Mesothelial cell of epicardium (in vitro differentiated cells): ENCODE measurements at regions not wholly inside any gene's neighbourhood (a gene's known extent, or its start where the extent isn't known, plus 50 kb on each side); places are given as distances from the start of the nearest gene placed in this dataset.
"Not testable (repeated sequence)": the region's sequence is repeated elsewhere in the genome, so short reads cannot be mapped to it uniquely, and the experiment has no call there.

Source experiments
- DNase-seq, 2 experiments: peaks; one replicate each; pipeline ENCODE4 v3.0.0; 2021; ENCODE audit warnings: low spot score in 2 of 2; ENCODE audit not compliant: unreplicated experiment in 2 of 2
- H3K27ac Mint-ChIP-seq: 2 replicates; pipeline ENCODE4 v1.8.0; 2021; ENCODE audit warnings: mixed read lengths
- H3K27me3 Mint-ChIP-seq: 2 replicates; pipeline ENCODE4 v1.8.0; 2021; ENCODE audit warnings: low read depth, mixed read lengths
- H3K36me3 Mint-ChIP-seq: 2 replicates; pipeline ENCODE4 v1.8.0; 2021; ENCODE audit warnings: mixed read lengths
- H3K4me1 Mint-ChIP-seq: 2 replicates; pipeline ENCODE4 v1.8.0; 2021; ENCODE audit warnings: mixed read lengths
- H3K4me3 Mint-ChIP-seq: 2 replicates; pipeline ENCODE4 v1.8.0; 2021; ENCODE audit warnings: mild to moderate bottlenecking, moderate library complexity, mixed read lengths
- H3K9me3 Mint-ChIP-seq: 2 replicates; pipeline ENCODE4 v1.8.0; 2021; ENCODE audit warnings: mixed read lengths
- TF ChIP-seq, protein P1 (sequence below): fragments of 200-600 bp; sonication (generic); IDR thresholded peaks from one replicate; pipeline ENCODE4 v1.5.0; 2021; ENCODE audit warnings: antibody characterized with exemption; ENCODE audit not compliant: unreplicated experiment

DNA sequence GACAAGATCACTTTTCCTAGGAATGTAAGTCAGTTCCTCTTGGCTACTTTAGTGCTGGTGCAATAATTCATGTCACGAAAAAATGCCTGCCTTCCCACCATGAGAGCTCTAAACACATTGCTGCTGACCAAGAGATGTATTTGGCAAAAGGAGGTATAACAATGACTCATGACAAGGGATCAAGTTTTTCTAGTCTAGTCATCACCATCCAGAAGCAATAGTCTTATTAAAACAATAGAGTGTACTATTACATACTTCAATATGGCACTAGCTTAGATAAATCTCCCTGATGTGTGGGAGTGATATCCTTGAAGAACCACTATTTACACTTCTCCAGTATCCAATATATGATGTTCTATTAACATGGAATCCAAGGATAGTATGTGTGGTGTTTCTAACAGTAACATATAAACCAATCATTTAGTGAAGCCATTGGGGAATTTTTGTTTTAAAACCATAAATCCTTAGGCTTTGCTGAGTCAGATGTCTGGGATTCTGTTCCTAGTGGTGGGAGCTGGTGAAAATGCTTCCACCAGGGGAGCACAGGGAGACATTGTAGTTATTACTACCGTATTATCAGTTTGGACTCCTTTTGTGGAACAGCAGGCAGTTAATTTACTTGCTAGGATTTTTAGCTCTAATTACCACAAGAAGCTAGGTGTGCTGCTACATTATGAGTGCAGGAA, 1387.5 kb downstream of the LRFN5 start:
- Mint-ChIP-seq H3K9me3 (no peaks in the 10 kb centered on the region), H3K36me3 (no peaks in the 10 kb centered on the region), H3K27ac (no peak overlapping the region), H3K4me1 (no peaks in the 10 kb centered on the region), H3K4me3 (no peak overlapping the region), H3K27me3 (no peaks in the 10 kb centered on the region)
- TF ChIP-seq, protein P1, sequence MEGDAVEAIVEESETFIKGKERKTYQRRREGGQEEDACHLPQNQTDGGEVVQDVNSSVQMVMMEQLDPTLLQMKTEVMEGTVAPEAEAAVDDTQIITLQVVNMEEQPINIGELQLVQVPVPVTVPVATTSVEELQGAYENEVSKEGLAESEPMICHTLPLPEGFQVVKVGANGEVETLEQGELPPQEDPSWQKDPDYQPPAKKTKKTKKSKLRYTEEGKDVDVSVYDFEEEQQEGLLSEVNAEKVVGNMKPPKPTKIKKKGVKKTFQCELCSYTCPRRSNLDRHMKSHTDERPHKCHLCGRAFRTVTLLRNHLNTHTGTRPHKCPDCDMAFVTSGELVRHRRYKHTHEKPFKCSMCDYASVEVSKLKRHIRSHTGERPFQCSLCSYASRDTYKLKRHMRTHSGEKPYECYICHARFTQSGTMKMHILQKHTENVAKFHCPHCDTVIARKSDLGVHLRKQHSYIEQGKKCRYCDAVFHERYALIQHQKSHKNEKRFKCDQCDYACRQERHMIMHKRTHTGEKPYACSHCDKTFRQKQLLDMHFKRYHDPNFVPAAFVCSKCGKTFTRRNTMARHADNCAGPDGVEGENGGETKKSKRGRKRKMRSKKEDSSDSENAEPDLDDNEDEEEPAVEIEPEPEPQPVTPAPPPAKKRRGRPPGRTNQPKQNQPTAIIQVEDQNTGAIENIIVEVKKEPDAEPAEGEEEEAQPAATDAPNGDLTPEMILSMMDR, result no peak
- DNase-seq, result no peak

- Mint-ChIP-seq H3K9me3 (peaks cover 7% of the 10 kb centered on the region), H3K36me3 (no peaks in the 10 kb centered on the region), H3K27me3 (no peaks in the 10 kb centered on the region), H3K27ac (no peak overlapping the region), H3K4me1 (no peaks in the 10 kb centered on the region), H3K4me3 (no peak overlapping the region)
- no peak for DNase-seq
- TF ChIP-seq, protein P1, result no peak
Measured at GRCh38 chr14:42992930-42993329, 1386.3 kb downstream of the LRFN5 start.

- Mint-ChIP-seq H3K4me1 (no peaks in the 10 kb centered on the region), H3K4me3 (no peak overlapping the region), H3K36me3 (no peaks in the 10 kb centered on the region), H3K27me3 (no peaks in the 10 kb centered on the region), H3K27ac (no peak overlapping the region), H3K9me3 (peaks cover 26% of the 10 kb centered on the region)
- DNase-seq, result no peak
- TF ChIP-seq, protein P1, result no peak
Measured at GRCh38 chr14:42980419-42980818, 1373.7 kb downstream of the LRFN5 start.

GRCh38 chr14:42973171-42973570, 1366.5 kb downstream of the LRFN5 start:
- H3K36me3 Mint-ChIP-seq, H3K4me3 Mint-ChIP-seq, H3K4me1 Mint-ChIP-seq, H3K27me3 Mint-ChIP-seq, DNase-seq, H3K27ac Mint-ChIP-seq: not testable (repeated sequence)
- peaks cover 13% of the 10 kb centered on the region for H3K9me3 Mint-ChIP-seq

- no peaks in the 10 kb centered on the region for H3K4me1 Mint-ChIP-seq
- no peaks in the 10 kb centered on the region for H3K27me3 Mint-ChIP-seq
- no peak for DNase-seq
- H3K36me3 Mint-ChIP-seq, result no peaks in the 10 kb centered on the region
- H3K4me3 Mint-ChIP-seq, result no peak overlapping the region
- TF ChIP-seq, protein P1, result no peak
- peaks cover 3% of the 10 kb centered on the region for H3K9me3 Mint-ChIP-seq
- no peak overlapping the region for H3K27ac Mint-ChIP-seq
Measured at GRCh38 chr14:42965512-42965911, 1358.8 kb downstream of the LRFN5 start.

- Mint-ChIP-seq H3K36me3 (no peaks in the 10 kb centered on the region), H3K27me3 (no peaks in the 10 kb centered on the region), H3K4me1 (no peaks in the 10 kb centered on the region), H3K4me3 (no peak overlapping the region), H3K9me3 (peaks cover 3% of the 10 kb centered on the region), H3K27ac (no peak overlapping the region)
- no peak for DNase-seq
- TF ChIP-seq, protein P1, result no peak
Measured at GRCh38 chr14:42961509-42961908, 1354.8 kb downstream of the LRFN5 start.
